HCT116 (cell line): ENCODE measurements at regions not wholly inside any gene's neighbourhood (a gene's known extent, or its start where the extent isn't known, plus 50 kb on each side); places are given as distances from the start of the nearest gene placed in this dataset.

Source experiments
- ATAC-seq: fragments of 200-7000 bp; cut with Tn5 transposase; 2 replicates; pipeline ENCODE4 v1.9.1; 2020; ENCODE audit warnings: mild to moderate bottlenecking, moderate library complexity
- BruUV-seq: library from RNA; stranded (reverse); fragments of 400-500 nt; replicated peaks from 2 replicates; lab custom pipeline; 2021; lab: Mats Ljungman, UMichigan
- CTCF ChIA-PET: fragments of 300-600 bp; sonication (Branson Sonifier 250); formaldehyde crosslinking; loops from one replicate; lab custom pipeline; 2021; ENCODE audit warnings: antibody characterized with exemption; lab: Charles Lee
- POLR2A ChIA-PET: fragments of 300-600, 350-600 bp; sonication (Branson Sonifier 250); formaldehyde crosslinking; loops from one replicate; lab custom pipeline; 2021; ENCODE audit warnings: antibody characterized with exemption; lab: Charles Lee
- RAD21 ChIA-PET, 2 experiments: fragments of 300-600 bp; sonication (Branson Sonifier 250); formaldehyde crosslinking; loops; one replicate each; lab custom pipeline; 2023; ENCODE audit warnings: low total read pairs in 2 of 2; ENCODE audit not compliant: uncharacterized antibody in 2 of 2, unreplicated experiment in 2 of 2, low non-redundant PET in 1 of 2; lab: Charles Lee
- DNase-seq: peaks from one replicate; pipeline ENCODE4 v3.0.0-alpha.2; 2010; ENCODE audit warnings: low read depth, low spot score
- H2AFZ ChIP-seq: fragments of 200-600 bp; shearing (Covaris generic), sonication (generic); 2 replicates; pipeline ENCODE4 v1.6.1; 2017; ENCODE audit warnings: low read depth, mixed run types, mixed read lengths, antibody characterized with exemption, low read length; ENCODE audit not compliant: poor library complexity, severe bottlenecking
- H3K27ac ChIP-seq: 2 replicates; pipeline ENCODE4 v1.5.1; 2012; ENCODE audit warnings: low read depth, low read length
- H3K27me3 ChIP-seq: fragments of 200-600 bp; sonication (generic); 2 replicates; pipeline ENCODE4 v1.6.1; 2016; ENCODE audit warnings: mixed run types, low read length, mixed read lengths; ENCODE audit not compliant: insufficient read depth
- H3K36me3 ChIP-seq, 2 experiments: fragments of 200-500 bp in 1 of 2; fragments of 200-600 bp in 1 of 2; sonication (Bioruptor generic) in 1 of 2; sonication (generic) in 1 of 2; 2 replicates each; pipeline versions ENCODE4 v1.5.1 to v1.6.1; 2014 to 2016; ENCODE audit warnings: low read length in 2 of 2, inconsistent platforms in 1 of 2, mixed read lengths in 1 of 2, mixed run types in 1 of 2; ENCODE audit not compliant: insufficient read depth in 2 of 2, control insufficient read depth in 1 of 2
- H3K4me1 ChIP-seq, 2 experiments: fragments of 200-600 bp in 1 of 2; sonication (generic) in 1 of 2; 2 replicates each; pipeline versions ENCODE4 v1.5.1 to v1.6.1; 2012 to 2017; ENCODE audit warnings: low read length in 2 of 2, inconsistent platforms in 1 of 2, mild to moderate bottlenecking in 1 of 2, mixed read lengths in 1 of 2, mixed run types in 1 of 2, moderate library complexity in 1 of 2; ENCODE audit not compliant: insufficient read depth in 2 of 2, control insufficient read depth in 1 of 2
- H3K4me2 ChIP-seq: fragments of 200-600 bp; sonication (generic); 2 replicates; pipeline ENCODE4 v1.6.1; 2017; ENCODE audit warnings: mixed run types, low read length, mixed read lengths
- H3K4me3 ChIP-seq, 2 experiments: fragments of 200-600 bp in 1 of 2; sonication (generic) in 1 of 2; replicated peaks in 1 of 2; 2 replicates each; pipeline ENCODE4 v1.5.1; 2011 to 2016; ENCODE audit warnings: low read length in 2 of 2, control low read depth in 1 of 2, low read depth in 1 of 2, mild to moderate bottlenecking in 1 of 2, mixed read lengths in 1 of 2, mixed run types in 1 of 2
- H3K79me2 ChIP-seq: fragments of 200-600 bp; sonication (generic); 2 replicates; pipeline ENCODE4 v1.6.1; 2017; ENCODE audit warnings: mild to moderate bottlenecking, mixed run types, low read length, moderate library complexity, mixed read lengths; ENCODE audit not compliant: insufficient read depth
- H3K9ac ChIP-seq: fragments of 200-600 bp; sonication (generic); 2 replicates; pipeline ENCODE4 v1.6.1; 2016; ENCODE audit warnings: low read length, mixed read lengths
- H3K9me2 ChIP-seq: fragments of 200-600 bp; sonication (generic), shearing (Covaris generic); 2 replicates; pipeline ENCODE4 v1.6.1; 2017; ENCODE audit warnings: mixed run types, mild to moderate bottlenecking, moderate library complexity; ENCODE audit not compliant: insufficient read depth
- H3K9me3 ChIP-seq, 2 experiments: fragments of 200-500 bp in 1 of 2; fragments of 200-600 bp in 1 of 2; sonication (Bioruptor generic) in 1 of 2; sonication (generic) in 1 of 2; 2 replicates each; pipeline ENCODE4 v1.6.1; 2014 to 2017; ENCODE audit warnings: low read length in 2 of 2, mixed read lengths in 2 of 2, inconsistent platforms in 1 of 2, low read depth in 1 of 2, mild to moderate bottlenecking in 1 of 2, mixed run types in 1 of 2, moderate library complexity in 1 of 2; ENCODE audit not compliant: control insufficient read depth in 1 of 2, insufficient read depth in 1 of 2
- H4K20me1 ChIP-seq: fragments of 200-600 bp; sonication (generic), shearing (Covaris generic); 2 replicates; pipeline ENCODE4 v1.6.1; 2017; ENCODE audit warnings: mixed run types, mild to moderate bottlenecking, moderate library complexity; ENCODE audit not compliant: insufficient read depth
- ATF3 ChIP-seq: IDR thresholded peaks from 2 replicates; pipeline ENCODE4 v1.6.1; 2012
- CEBPB ChIP-seq: IDR thresholded peaks from 2 replicates; pipeline ENCODE4 v1.6.1; 2012; ENCODE audit warnings: low read depth
- ELF1 ChIP-seq: IDR thresholded peaks from 2 replicates; pipeline ENCODE4 v1.6.1; 2012; ENCODE audit warnings: low read depth, borderline replicate concordance
- EZH2phosphoT487 ChIP-seq: fragments of 200-600 bp; IDR thresholded peaks from 2 replicates; pipeline ENCODE4 v1.6.1; 2018; ENCODE audit warnings: antibody characterized with exemption, borderline replicate concordance
- FOSL1 ChIP-seq: IDR thresholded peaks from 2 replicates; pipeline ENCODE4 v1.6.1; 2012; ENCODE audit warnings: low read depth
- JUND ChIP-seq: IDR thresholded peaks from 2 replicates; pipeline ENCODE4 v1.6.1; 2012
- REST ChIP-seq: IDR thresholded peaks from 2 replicates; pipeline ENCODE4 v1.6.1; 2012; ENCODE audit warnings: low read depth
- SRF ChIP-seq: IDR thresholded peaks from 2 replicates; pipeline ENCODE4 v1.6.1; 2012; ENCODE audit warnings: low read depth
- TCF7L2 ChIP-seq: IDR thresholded peaks from 2 replicates; pipeline ENCODE4 v1.7.0; 2011; ENCODE audit warnings: borderline replicate concordance, inconsistent platforms; ENCODE audit not compliant: insufficient read depth, insufficient read length; ENCODE audit errors: extremely low read depth
- ZFX ChIP-seq: fragments of 450-650 bp; IDR thresholded peaks from 2 replicates; pipeline ENCODE4 v1.6.1; 2017
- ZNF274 ChIP-seq: fragments of 200-500 bp; sonication (Bioruptor generic); IDR thresholded peaks from 2 replicates; pipeline ENCODE4 v1.6.1; 2014; ENCODE audit warnings: mild to moderate bottlenecking, low read depth, low read length, inconsistent platforms
- intact Hi-C: fragments of 100-400 bp; cut with micrococcal nuclease; formaldehyde crosslinking; loops from 2 replicates; pipeline ENCODE4 v1.10.0; 2022

- no peak for TF ChIP-seq ATF3
- TF ChIP-seq EZH2phosphoT487 = no peak
- TF ChIP-seq SRF = no peak
Measured at GRCh38 chr6:149216459-149216858, 101.1 kb upstream of the TAB2 start (continued).

GRCh38 chr6:149217466-149217888, 100.0 kb upstream of the TAB2 start:
- no peak for TF ChIP-seq ELF1
- no peak for TF ChIP-seq REST
- TF ChIP-seq CEBPB = no peak
- no peak for TF ChIP-seq ZNF274
- no peak for TF ChIP-seq FOSL1
- no peak for TF ChIP-seq ZFX
- no peak for TF ChIP-seq TCF7L2
- no peak for TF ChIP-seq JUND
- Histone ChIP-seq H3K27me3 (no peaks in the 10 kb centered on the region), H3K4me2 (no peak overlapping the region), H3K36me3 (no peaks in the 10 kb centered on the region), H3K4me3 (no peak overlapping the region), H3K4me1 (no peaks in the 10 kb centered on the region), H3K79me2 (no peaks in the 10 kb centered on the region), H2AFZ (peak overlapping the region; percentile 17), H3K9me3 (no peaks in the 10 kb centered on the region), H3K9me2 (no peaks in the 10 kb centered on the region), H3K9ac (no peak overlapping the region), H3K27ac (no peak overlapping the region), H4K20me1 (no peaks in the 10 kb centered on the region)
- ATAC-seq (peak; percentile 79), DNase-seq (peak; percentile 3)
- POLR2A ChIA-PET = no interaction called here
- RAD21 ChIA-PET = no interaction called here
- no TSS peak for BruUV-seq
- CTCF ChIA-PET = no interaction called here
- intact Hi-C loops = no loop called here
